ENCODE measurements at regions not wholly inside any gene's neighbourhood (a gene's known extent, or its start where the extent isn't known, plus 50 kb on each side); places are given as distances from the start of the nearest gene placed in this dataset.

- in situ Hi-C loops (cut with HindIII; ENCODE audit: low sequenced_read_pairs): no loop called here
Observed at GRCh38 chr18:22542406-22542835, 124.7 kb upstream of the CTAGE1 start.

GRCh38 chr18:22543769-22544168 lies 126.1 kb upstream of the CTAGE1 start:
- in situ Hi-C loops (cut with HindIII; ENCODE audit: low sequenced_read_pairs): no loop called here

- in situ Hi-C loops (cut with HindIII; ENCODE audit: low sequenced_read_pairs): no loop called here
Observed at GRCh38 chr18:22544626-22545025, 126.9 kb upstream of the CTAGE1 start.

- in situ Hi-C loops (cut with HindIII; ENCODE audit: low sequenced_read_pairs): no loop called here
Observed at GRCh38 chr18:22545066-22545760, 127.5 kb upstream of the CTAGE1 start.

GRCh38 chr18:22546905-22547570 lies 129.3 kb upstream of the CTAGE1 start:
- in situ Hi-C loops (cut with HindIII; ENCODE audit: low sequenced_read_pairs): no loop called here

GRCh38 chr18:22547807-22548561 lies 130.3 kb upstream of the CTAGE1 start:
- in situ Hi-C loops (cut with HindIII; ENCODE audit: low sequenced_read_pairs): no loop called here

- in situ Hi-C loops (cut with HindIII; ENCODE audit: low sequenced_read_pairs): no loop called here
Observed at GRCh38 chr18:22549260-22549937, 131.7 kb upstream of the CTAGE1 start.

GRCh38 chr18:22550366-22550765 lies 132.7 kb upstream of the CTAGE1 start:
- in situ Hi-C loops (cut with HindIII; ENCODE audit: low sequenced_read_pairs): no loop called here

GRCh38 chr18:22550861-22551260 lies 133.1 kb upstream of the CTAGE1 start:
- in situ Hi-C loops (cut with HindIII; ENCODE audit: low sequenced_read_pairs): no loop called here

- in situ Hi-C loops (cut with HindIII; ENCODE audit: low sequenced_read_pairs): no loop called here
Observed at GRCh38 chr18:22551536-22552151, 133.9 kb upstream of the CTAGE1 start.

- in situ Hi-C loops (cut with HindIII; ENCODE audit: low sequenced_read_pairs): no loop called here
Observed at GRCh38 chr18:22552254-22552653, 134.5 kb upstream of the CTAGE1 start.

- in situ Hi-C loops (cut with HindIII; ENCODE audit: low sequenced_read_pairs): no loop called here
Observed at GRCh38 chr18:22552899-22553460, 135.3 kb upstream of the CTAGE1 start.

- in situ Hi-C loops (cut with HindIII; ENCODE audit: low sequenced_read_pairs): no loop called here
Observed at GRCh38 chr18:22556222-22557167, 138.8 kb upstream of the CTAGE1 start.

- in situ Hi-C loops (cut with HindIII; ENCODE audit: low sequenced_read_pairs): no loop called here
Observed at GRCh38 chr18:22557168-22557941, 139.6 kb upstream of the CTAGE1 start.

GRCh38 chr18:22558945-22559385 lies 141.2 kb upstream of the CTAGE1 start:
- in situ Hi-C loops (cut with HindIII; ENCODE audit: low sequenced_read_pairs): no loop called here

GRCh38 chr18:22559414-22560274 lies 141.9 kb upstream of the CTAGE1 start:
- in situ Hi-C loops (cut with HindIII; ENCODE audit: low sequenced_read_pairs): loop anchor here (5.0 kb wide), 3 partner anchors 37 to 382 kb away; no protein-coding TSS in a partner anchor

GRCh38 chr18:22560275-22560610 lies 142.5 kb upstream of the CTAGE1 start:
- in situ Hi-C loops (cut with HindIII; ENCODE audit: low sequenced_read_pairs): loop anchor here (5.0 kb wide), 3 partner anchors 38 to 383 kb away; no protein-coding TSS in a partner anchor

Measured in endothelial cell of hepatic sinusoid (primary cell).